Progenitor cell of endocrine pancreas (in vitro differentiated cells): ENCODE measurements at regions not wholly inside any gene's neighbourhood (a gene's known extent, or its start where the extent isn't known, plus 50 kb on each side); places are given as distances from the start of the nearest gene placed in this dataset.

ENCODE experiments used
- DNase-seq: peaks from one replicate; pipeline ENCODE4 v3.0.0; 2021; ENCODE audit warnings: low spot score; ENCODE audit not compliant: unreplicated experiment
- H3K27ac Mint-ChIP-seq: 2 replicates; pipeline ENCODE4 v1.8.0; 2021; ENCODE audit warnings: mild to moderate bottlenecking, moderate library complexity, mixed read lengths
- H3K27me3 Mint-ChIP-seq: 2 replicates; pipeline ENCODE4 v1.8.0; 2021; ENCODE audit warnings: mixed read lengths
- H3K36me3 Mint-ChIP-seq: 2 replicates; pipeline ENCODE4 v1.8.0; 2022; ENCODE audit warnings: mixed read lengths; ENCODE audit not compliant: insufficient read depth
- H3K4me1 Mint-ChIP-seq: 2 replicates; pipeline ENCODE4 v1.8.0; 2021; ENCODE audit warnings: low read depth, mixed read lengths
- H3K4me3 Mint-ChIP-seq: 2 replicates; pipeline ENCODE4 v1.8.0; 2021; ENCODE audit warnings: low read depth, mild to moderate bottlenecking, moderate library complexity, mixed read lengths
- H3K9me3 Mint-ChIP-seq: 2 replicates; pipeline ENCODE4 v1.8.0; 2021; ENCODE audit warnings: low read depth, mixed read lengths
- CTCF ChIP-seq: fragments of 200-600 bp; sonication (generic); IDR thresholded peaks from one replicate; pipeline ENCODE4 v1.5.0; 2021; ENCODE audit warnings: antibody characterized with exemption, mild to moderate bottlenecking; ENCODE audit not compliant: unreplicated experiment

DNA sequence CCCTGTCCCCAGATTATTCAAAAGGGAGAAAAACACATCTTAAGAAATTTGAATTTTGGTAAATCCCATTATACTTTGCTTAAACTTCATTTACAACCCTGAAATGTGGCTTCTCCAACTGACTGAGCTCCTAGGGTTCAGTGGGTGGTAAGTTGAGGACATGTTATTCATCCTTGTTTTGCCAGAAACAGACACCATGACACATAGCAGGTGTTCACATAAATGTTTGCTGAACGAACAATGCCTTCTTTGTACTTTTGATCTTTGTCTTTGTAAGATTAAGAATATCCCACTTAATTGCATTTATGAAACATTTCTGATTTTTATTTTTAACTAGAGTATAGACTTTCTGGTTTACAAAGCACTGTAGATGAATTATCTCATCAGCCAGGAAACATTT is 209.7 kb downstream of the GPAM start:
- Mint-ChIP-seq H3K4me1 (no peaks in the 10 kb centered on the region), H3K36me3 (no peaks in the 10 kb centered on the region), H3K4me3 (no peak overlapping the region), H3K27me3 (peaks cover 10% of the 10 kb centered on the region), H3K27ac (no peak overlapping the region), H3K9me3 (no peaks in the 10 kb centered on the region)
- no peak for DNase-seq
- no peak for TF ChIP-seq CTCF

DNA sequence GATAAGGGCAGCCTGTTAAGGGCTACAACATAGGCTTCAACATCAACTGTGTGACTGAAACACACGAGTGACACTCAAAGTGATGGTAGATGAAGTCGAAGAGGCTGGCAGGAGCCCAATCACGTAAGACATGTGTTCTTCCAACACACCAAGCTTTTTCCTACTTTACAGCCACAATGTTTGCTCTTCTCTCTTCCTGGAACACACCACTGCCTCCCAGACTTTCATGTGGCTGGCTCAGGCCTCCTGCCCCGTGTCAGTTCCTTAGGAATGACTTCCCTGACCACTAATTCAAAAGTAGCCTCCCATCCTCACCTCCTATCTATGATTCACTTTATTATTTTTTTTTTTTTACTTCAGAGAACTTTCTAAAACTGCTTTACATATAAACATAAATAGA is 209.2 kb downstream of the GPAM start:
- H3K4me3 Mint-ChIP-seq: no peak overlapping the region
- H3K9me3 Mint-ChIP-seq: no peaks in the 10 kb centered on the region
- H3K27me3 Mint-ChIP-seq: peaks cover 13% of the 10 kb centered on the region
- no peak for DNase-seq
- H3K4me1 Mint-ChIP-seq: no peaks in the 10 kb centered on the region
- no peak for TF ChIP-seq CTCF
- no peak overlapping the region for H3K27ac Mint-ChIP-seq
- H3K36me3 Mint-ChIP-seq: no peaks in the 10 kb centered on the region

DNA sequence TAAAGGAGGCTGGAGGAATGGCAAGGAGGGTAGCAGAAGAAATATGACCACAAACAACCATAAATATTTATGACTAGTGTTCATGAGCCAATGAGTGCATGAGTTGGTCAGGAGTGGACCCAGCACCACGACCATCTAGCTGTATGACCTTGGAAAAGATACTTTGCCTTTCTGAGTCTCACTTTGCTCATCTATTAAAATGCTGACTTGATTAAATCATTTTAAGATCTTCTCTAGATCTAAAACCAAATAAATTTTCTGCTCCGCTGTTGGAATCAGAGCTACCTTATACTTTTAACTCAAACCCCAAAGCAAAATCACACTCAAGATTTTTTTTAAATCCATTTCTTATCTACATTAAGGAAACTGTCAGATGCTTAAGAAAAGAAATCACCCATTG is 207.0 kb downstream of the GPAM start:
- DNase-seq: no peak
- Mint-ChIP-seq H3K36me3 (no peaks in the 10 kb centered on the region), H3K4me1 (no peaks in the 10 kb centered on the region), H3K27me3 (peaks cover 13% of the 10 kb centered on the region), H3K9me3 (no peaks in the 10 kb centered on the region), H3K4me3 (no peak overlapping the region), H3K27ac (no peak overlapping the region)
- no peak for TF ChIP-seq CTCF

DNA sequence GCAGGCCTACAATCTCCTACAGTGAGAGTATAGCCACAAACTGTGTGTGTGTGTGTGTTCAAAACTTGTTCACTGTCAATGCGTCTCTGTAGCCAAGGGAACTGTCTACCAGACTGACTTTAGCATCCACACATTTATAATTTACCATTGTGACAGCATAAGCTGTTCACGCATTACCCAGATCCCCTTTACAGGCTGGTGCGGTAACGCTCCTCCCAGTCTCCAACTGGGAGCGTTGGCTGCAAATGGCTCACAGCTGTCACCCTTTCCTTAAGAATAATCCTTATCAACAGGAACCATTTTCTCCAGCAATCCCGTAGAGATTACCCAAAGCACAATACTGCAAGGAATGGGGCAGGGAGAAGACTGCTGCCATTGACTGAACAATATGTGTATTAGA is 199.5 kb downstream of the GPAM start:
- Mint-ChIP-seq H3K27me3 (peaks cover 11% of the 10 kb centered on the region), H3K36me3 (no peaks in the 10 kb centered on the region), H3K4me1 (peaks cover 7% of the 10 kb centered on the region), H3K27ac (no peak overlapping the region), H3K4me3 (no peak overlapping the region), H3K9me3 (no peaks in the 10 kb centered on the region)
- DNase-seq: no peak
- TF ChIP-seq CTCF: no peak

GRCh38 chr10:111986079-111986478 is 197.5 kb downstream of the GPAM start:
- no peak for DNase-seq
- H3K4me3 Mint-ChIP-seq: no peak overlapping the region
- no peaks in the 10 kb centered on the region for H3K36me3 Mint-ChIP-seq
- peaks cover 18% of the 10 kb centered on the region for H3K27me3 Mint-ChIP-seq
- H3K27ac Mint-ChIP-seq: no peak overlapping the region
- TF ChIP-seq CTCF: no peak
- H3K9me3 Mint-ChIP-seq: no peaks in the 10 kb centered on the region
- H3K4me1 Mint-ChIP-seq: peaks cover 7% of the 10 kb centered on the region
